DMS53 treated with DMSO at 0.1 percent for 48 hours (cell line): ENCODE measurements at regions not wholly inside any gene's neighbourhood (a gene's known extent, or its start where the extent isn't known, plus 50 kb on each side); places are given as distances from the start of the nearest gene placed in this dataset.
"Not testable (repeated sequence)": the region's sequence is repeated elsewhere in the genome, so short reads cannot be mapped to it uniquely, and the experiment has no call there.

Source experiments
- DNase-seq: peaks from one replicate; lab custom pipeline; 2025; ENCODE audit not compliant: unreplicated experiment; lab: John Stamatoyannopoulos, UW

DNA sequence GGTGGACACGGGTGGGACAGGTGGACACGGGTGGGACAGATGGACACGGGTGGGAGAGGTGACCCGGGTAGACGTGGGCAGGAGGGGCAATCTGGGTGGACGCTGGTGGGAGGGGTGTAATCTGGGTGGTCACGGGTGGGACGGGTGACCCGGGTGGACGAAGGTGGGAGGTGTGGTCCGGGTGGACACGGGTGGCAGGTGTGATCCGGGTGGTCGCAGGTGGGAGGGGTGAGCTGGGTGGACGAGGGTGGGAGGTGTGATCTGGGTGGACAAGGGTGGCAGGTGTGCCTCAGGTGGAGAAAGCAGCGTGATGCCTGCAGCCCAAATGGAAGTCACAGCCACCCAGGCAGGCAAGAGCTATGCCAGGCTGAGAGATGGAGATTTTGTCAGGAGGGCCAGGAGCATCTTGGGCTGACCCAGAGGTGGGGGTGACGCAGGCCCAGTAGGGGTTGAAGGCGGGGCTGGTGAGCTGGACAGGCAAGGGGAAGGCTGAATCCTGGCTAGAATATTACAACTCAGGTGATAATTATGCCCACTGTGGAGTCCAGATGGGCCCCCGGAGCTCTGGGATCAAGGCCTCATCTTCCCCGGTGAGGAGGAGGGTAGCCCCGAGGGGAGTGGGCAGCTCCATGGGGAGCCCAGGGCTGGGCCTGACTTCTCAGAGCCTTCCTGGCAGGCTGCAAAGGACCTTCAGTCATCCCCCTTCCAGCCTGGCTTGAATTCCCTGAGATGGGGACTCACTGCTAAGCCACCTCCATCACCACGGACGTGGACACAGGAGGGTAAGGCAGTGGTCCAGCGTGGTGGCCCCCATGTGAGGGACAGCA, 100.0 kb downstream of the ADRA2C start:
- no peak for DNase-seq

DNA sequence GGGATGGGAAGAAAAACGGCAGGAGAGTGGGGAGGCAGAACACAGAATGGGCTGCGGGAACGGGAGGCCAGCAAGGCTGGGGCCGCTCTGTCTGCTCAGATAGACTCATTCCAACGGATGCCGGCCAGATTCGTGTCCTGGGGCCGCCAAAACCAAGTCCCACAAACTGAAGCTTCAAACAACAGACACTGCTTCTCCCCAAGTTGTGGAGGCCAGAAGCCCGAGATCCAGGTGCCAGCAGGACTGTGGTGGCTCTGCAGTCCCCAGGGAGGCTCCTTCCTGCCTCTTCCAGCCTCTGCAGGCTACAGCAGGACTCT, 100.6 kb downstream of the ADRA2C start:
- no peak for DNase-seq

GRCh38 chr4:3867403-3868100, 101.4 kb downstream of the ADRA2C start:
- no peak for DNase-seq

DNA sequence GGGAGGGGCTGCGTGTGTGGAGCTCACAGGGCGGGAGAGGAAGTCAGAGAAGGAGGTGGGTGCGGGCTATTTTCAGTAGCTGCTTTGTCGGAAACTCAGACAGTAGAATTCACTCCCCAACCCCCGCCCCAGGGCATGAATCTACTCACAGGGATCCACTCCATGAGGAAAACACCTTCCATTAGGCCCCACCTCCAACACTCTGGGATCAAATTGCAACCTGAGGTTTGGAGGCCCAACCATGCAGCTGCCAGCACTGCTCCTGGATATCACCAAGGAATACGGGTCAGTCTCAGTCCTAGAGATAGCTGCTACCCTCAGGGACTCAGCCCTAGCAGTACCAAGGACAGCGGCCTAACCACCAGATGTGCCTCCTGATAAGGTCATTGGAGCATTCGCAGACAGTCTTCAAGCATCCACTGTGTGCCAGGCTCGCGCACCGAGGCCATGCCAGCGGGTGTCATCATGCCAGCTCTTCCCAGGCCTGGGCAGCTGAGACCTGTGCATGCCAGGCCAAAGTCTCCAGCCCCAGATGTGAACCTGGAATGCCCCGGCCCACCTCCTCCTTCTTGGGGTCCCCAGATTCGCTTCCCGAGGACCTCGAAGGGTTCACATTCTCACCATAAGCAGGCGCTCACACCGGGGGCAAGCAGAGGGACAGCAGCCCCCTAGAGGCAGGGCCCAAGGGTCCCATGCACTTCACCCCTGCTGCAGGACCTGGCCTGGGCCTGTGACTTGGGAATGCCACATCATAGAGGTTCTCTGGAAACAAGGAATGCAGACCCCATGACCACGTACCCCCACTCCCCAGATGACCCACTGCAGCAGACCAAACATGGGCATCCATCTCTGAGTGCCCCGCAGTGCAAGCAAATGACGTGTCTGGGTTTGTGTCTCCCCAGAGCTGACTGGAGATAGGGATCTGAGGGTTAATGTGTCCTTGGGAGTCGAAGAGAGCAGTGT, 102.3 kb downstream of the ADRA2C start:
- no peak for DNase-seq

DNA sequence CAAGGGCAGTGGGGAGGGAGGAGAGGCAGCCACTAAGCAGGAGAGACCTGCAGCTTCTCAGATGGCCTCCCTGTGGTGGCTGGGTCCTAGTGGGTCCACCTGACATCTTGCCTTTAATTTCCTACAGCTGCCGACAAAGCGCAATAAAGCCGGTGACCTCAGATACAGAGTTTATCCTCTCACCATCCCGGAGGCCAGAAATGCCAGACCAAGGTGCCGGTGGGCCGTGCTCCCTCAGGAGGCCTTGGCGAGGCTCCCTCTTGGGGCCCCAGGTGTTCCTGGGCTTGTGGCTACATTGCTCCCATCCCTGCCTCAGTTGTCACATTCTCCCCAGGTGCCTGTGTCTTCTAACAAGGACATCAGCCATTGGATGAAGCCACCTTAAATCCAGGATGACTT, 103.0 kb downstream of the ADRA2C start:
- DNase-seq: no peak

DNA sequence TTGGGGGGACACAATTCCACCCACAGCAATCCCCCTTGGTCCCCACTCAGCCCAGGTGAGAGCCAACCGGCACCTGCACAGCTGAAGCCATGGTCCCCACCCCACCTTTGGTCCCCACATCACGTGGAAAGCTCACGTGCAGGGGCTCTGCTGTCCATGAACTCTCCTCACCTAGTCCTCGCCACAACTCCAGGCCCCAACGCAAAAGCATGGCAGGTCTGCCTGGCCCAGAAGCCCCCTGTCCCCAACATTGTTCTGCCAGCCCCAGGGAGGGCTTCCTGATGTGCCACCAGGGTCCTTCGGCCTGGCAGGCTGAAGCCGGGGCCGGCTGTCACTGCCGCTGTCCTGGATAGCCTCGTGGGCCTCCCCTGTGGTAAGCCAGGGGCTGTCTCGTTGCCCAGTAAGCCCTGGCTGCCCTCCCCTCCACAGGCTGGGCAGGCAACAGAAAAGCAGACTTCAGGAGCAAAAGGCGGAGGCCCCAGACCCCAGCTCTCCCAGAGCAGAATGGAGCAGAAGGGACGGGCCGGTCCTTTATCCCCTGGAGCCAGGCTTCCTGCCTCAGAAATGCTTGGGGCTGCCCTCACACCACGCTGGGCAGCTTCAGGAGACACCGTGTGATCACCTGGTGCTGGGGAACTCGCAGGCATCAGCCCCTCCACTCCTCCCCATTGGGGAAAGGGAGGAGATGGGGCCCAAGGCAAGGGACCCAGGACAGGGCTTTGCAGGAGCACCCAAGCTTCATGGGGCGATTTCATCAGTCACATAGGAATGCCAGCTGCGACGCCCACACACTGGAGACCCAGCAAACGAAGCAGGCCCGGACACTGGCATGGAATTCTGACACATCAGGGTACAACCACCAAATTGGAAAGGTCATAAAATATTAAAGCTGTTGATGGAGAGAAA, 103.7 kb downstream of the ADRA2C start:
- DNase-seq: no peak

DNA sequence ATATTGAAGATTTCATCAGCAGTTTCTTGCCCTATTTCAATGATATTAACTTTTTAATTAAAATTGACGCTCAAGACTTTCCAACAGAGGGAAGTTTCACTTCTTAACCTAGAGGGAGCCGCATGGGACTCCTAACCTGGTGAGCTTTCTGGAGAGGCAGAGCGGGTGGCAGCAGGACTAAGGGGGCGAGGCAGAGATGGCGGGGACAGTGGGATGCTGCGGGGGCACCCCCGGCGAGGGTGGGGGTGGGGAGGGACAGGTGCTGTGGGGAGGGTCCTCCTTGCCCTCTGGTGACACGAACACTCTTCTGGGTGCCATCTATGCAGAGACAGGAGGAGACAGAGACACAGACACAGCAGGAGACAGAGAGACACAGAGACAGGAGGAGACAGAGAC, 104.4 kb downstream of the ADRA2C start:
- no peak for DNase-seq

GRCh38 chr4:3871181-3871852, 105.1 kb downstream of the ADRA2C start:
- DNase-seq: no peak

- DNase-seq: no peak
Measured at GRCh38 chr4:3871881-3872833, 106.0 kb downstream of the ADRA2C start.

GRCh38 chr4:3872834-3873313, 106.7 kb downstream of the ADRA2C start:
- DNase-seq: no peak

DNA sequence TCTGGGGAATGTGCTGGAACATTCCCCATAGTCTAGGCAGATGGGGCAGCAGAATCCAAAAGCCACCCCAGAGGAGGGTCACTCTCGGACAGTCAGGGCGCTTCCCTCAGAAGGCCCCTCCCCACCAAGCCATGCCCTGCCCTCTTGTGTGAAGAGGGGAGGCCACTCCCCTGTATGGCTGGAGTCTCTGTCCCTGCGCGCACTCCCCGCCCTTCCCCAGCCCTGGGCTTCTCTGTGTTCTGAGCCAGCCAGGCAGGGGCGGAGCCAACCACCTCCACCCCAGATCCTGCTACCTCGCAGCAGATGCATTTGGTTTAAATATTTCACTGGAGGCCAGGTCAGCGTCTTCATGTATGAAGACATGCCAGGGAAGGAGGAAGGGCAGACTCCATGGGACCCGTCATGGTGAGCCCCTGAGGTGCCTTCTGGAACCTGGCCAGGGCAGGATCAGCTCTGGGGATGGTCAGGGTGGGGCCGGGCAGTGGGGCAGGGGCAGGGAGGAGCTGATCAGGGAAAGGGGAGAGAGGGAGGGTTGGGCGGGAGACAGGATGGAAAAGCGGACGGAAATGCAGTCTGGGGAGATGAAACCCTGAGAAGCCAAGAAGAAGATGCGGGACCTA, 107.3 kb downstream of the ADRA2C start:
- no peak for DNase-seq

- no peak for DNase-seq
Measured at GRCh38 chr4:3874028-3874415, 107.8 kb downstream of the ADRA2C start.

- DNase-seq: no peak
Measured at GRCh38 chr4:3874525-3875110, 108.4 kb downstream of the ADRA2C start.

GRCh38 chr4:3875466-3875865, 109.3 kb downstream of the ADRA2C start:
- no peak for DNase-seq

DNA sequence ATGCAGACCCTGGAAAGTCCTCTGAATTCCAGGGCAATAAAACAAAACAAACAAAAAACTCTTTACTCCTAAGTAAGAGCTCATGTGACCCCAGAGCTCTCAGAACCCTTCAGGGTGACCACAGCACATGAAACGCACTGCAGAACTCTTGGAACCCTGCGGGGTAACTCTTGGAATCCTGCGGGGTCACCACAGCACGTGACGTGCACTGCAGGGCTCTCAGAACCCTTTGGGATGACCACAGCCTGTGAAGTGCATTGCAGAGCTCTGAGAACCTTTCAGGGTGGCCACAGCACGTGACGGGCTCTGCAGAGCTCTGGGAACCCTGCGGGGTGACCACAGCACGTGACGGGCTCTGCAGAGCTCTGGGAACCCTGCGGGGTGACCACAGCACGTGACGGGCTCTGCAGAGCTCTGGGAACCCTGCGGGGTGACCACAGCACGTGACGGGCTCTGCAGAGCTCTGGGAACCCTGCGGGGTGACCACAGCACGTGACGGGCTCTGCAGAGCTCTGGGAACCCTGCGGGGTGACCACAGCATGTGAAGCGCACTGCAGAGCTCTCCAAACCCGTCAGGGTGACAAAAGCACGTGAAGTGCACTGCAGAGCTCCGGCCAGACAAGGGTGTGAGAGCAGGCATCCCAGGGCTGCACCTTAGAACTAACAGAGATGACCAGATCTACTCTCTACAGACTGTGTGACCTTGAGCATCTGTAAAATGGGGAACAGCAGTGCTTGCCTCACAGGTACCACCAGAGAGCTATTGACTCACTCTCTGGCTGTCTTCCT, 110.1 kb downstream of the ADRA2C start:
- not testable (repeated sequence) for DNase-seq

GRCh38 chr4:3877236-3877635, 111.1 kb downstream of the ADRA2C start:
- DNase-seq: no peak

DNA sequence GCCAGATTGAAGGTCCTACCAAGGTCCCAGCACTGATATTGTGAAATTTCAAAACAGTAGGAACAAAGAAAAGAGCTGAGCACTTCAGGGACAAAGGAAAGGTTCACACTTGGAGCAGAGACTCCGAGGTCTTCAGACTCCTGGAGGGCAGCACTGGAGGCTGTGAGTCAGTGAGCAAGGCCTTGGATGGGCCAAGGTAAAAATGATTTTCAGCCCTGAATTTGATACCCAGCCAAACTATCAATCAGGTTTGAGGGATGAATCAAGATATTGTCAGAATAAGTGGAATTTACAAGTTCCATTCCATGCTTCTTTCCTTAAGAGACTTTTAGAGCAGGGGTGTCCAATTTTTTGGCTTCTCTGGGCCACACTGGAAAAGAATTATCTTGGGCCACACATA, 111.7 kb downstream of the ADRA2C start:
- DNase-seq: no peak
